A549 (cell line): ENCODE measurements at regions not wholly inside any gene's neighbourhood (a gene's known extent, or its start where the extent isn't known, plus 50 kb on each side); places are given as distances from the start of the nearest gene placed in this dataset.

Experiments used
- EP300 ChIP-seq, 2 experiments: fragments of >200 bp; sonication (Bioruptor Twin); formaldehyde crosslinking; IDR thresholded peaks; 2 replicates in 1 of 2; 3 replicates in 1 of 2; pipeline ENCODE4 v1.6.1; 2016 to 2017
- ESRRA ChIP-seq: fragments of 150-350 bp; IDR thresholded peaks from 2 replicates; pipeline ENCODE4 v1.6.1; 2014; ENCODE audit warnings: mild to moderate bottlenecking, low read length, borderline replicate concordance
- MAZ ChIP-seq: fragments of 150-350 bp; IDR thresholded peaks from 2 replicates; pipeline ENCODE4 v1.6.1; 2014; ENCODE audit warnings: antibody characterized with exemption, low read depth, low read length, borderline replicate concordance
- PHF8 ChIP-seq: fragments of 200-600 bp; sonication (generic); IDR thresholded peaks from 2 replicates; pipeline ENCODE4 v1.6.1; 2016; ENCODE audit warnings: low read depth, mild to moderate bottlenecking, antibody characterized with exemption, moderate library complexity, borderline replicate concordance
- POLR2A ChIP-seq: IDR thresholded peaks from 2 replicates; pipeline ENCODE4 v1.6.1; 2012; ENCODE audit warnings: mild to moderate bottlenecking, low read length
- RFX5 ChIP-seq: fragments of 450-650 bp; IDR thresholded peaks from 2 replicates; pipeline ENCODE4 v1.7.1; 2014; ENCODE audit warnings: antibody characterized with exemption, mild to moderate bottlenecking, moderate library complexity
- SMC3 ChIP-seq: fragments of >200 bp; sonication (Bioruptor Twin); formaldehyde crosslinking; IDR thresholded peaks from 3 replicates; pipeline ENCODE4 v1.6.1; 2018; ENCODE audit warnings: inconsistent platforms
- ZNF302 ChIP-seq: fragments of 250-450 bp; sonication (Bioruptor Pico); IDR thresholded peaks from 2 replicates; pipeline ENCODE4 v1.9.0; 2021; ENCODE audit warnings: inconsistent platforms, mild to moderate bottlenecking, moderate library complexity
- ZSCAN20 ChIP-seq: fragments of 250-450 bp; sonication (Bioruptor Pico); IDR thresholded peaks from 2 replicates; pipeline ENCODE4 v1.8.0; 2022; ENCODE audit warnings: mild to moderate bottlenecking, moderate library complexity
- TF ChIP-seq, protein P1 (sequence below): fragments of 200-600 bp; sonication (generic); IDR thresholded peaks from 2 replicates; pipeline ENCODE4 v1.6.1; 2016; ENCODE audit warnings: antibody characterized with exemption, mild to moderate bottlenecking, moderate library complexity
- TF ChIP-seq, protein P2 (sequence below): fragments of >200 bp; sonication (Bioruptor Twin); formaldehyde crosslinking; IDR thresholded peaks from 3 replicates; pipeline ENCODE4 v1.5.1; 2016

DNA sequence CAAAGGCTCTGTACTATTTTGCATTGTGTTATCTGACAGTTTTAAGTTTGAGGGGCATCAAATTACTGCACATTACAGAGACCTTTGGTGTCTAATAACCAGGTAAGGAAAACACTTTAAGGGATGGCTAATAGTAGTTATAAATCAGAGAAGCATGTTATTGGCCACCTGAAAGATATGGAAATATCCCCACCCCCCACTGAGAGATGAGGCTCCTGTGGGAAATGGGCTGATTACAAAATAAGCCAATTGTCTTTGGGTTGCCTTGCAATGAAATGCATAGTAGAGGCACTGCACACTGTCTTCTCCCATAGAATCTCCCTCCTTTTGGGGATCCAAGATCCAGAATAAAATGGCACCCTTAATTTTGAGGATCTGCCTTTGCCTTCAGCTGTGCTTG lies 91.0 kb downstream of the IGLL5 start:
- TF ChIP-seq, protein P1, sequence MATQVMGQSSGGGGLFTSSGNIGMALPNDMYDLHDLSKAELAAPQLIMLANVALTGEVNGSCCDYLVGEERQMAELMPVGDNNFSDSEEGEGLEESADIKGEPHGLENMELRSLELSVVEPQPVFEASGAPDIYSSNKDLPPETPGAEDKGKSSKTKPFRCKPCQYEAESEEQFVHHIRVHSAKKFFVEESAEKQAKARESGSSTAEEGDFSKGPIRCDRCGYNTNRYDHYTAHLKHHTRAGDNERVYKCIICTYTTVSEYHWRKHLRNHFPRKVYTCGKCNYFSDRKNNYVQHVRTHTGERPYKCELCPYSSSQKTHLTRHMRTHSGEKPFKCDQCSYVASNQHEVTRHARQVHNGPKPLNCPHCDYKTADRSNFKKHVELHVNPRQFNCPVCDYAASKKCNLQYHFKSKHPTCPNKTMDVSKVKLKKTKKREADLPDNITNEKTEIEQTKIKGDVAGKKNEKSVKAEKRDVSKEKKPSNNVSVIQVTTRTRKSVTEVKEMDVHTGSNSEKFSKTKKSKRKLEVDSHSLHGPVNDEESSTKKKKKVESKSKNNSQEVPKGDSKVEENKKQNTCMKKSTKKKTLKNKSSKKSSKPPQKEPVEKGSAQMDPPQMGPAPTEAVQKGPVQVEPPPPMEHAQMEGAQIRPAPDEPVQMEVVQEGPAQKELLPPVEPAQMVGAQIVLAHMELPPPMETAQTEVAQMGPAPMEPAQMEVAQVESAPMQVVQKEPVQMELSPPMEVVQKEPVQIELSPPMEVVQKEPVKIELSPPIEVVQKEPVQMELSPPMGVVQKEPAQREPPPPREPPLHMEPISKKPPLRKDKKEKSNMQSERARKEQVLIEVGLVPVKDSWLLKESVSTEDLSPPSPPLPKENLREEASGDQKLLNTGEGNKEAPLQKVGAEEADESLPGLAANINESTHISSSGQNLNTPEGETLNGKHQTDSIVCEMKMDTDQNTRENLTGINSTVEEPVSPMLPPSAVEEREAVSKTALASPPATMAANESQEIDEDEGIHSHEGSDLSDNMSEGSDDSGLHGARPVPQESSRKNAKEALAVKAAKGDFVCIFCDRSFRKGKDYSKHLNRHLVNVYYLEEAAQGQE: no peak
- no peak for TF ChIP-seq POLR2A
- no peak for TF ChIP-seq ESRRA
- no peak for TF ChIP-seq RFX5
- TF ChIP-seq, protein P2, sequence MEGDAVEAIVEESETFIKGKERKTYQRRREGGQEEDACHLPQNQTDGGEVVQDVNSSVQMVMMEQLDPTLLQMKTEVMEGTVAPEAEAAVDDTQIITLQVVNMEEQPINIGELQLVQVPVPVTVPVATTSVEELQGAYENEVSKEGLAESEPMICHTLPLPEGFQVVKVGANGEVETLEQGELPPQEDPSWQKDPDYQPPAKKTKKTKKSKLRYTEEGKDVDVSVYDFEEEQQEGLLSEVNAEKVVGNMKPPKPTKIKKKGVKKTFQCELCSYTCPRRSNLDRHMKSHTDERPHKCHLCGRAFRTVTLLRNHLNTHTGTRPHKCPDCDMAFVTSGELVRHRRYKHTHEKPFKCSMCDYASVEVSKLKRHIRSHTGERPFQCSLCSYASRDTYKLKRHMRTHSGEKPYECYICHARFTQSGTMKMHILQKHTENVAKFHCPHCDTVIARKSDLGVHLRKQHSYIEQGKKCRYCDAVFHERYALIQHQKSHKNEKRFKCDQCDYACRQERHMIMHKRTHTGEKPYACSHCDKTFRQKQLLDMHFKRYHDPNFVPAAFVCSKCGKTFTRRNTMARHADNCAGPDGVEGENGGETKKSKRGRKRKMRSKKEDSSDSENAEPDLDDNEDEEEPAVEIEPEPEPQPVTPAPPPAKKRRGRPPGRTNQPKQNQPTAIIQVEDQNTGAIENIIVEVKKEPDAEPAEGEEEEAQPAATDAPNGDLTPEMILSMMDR: no peak
- TF ChIP-seq PHF8: no peak
- no peak for TF ChIP-seq MAZ
- TF ChIP-seq ZSCAN20 (CRISPR knock-in tag): no peak
- no peak for TF ChIP-seq SMC3
- no peak for TF ChIP-seq EP300 (IDR thresholded peaks at IDR 0.05)
- no peak for TF ChIP-seq ZNF302 (CRISPR knock-in tag)
